ENCODE measurements at regions not wholly inside any gene's neighbourhood (a gene's known extent, or its start where the extent isn't known, plus 50 kb on each side); places are given as distances from the start of the nearest gene placed in this dataset.

DNA sequence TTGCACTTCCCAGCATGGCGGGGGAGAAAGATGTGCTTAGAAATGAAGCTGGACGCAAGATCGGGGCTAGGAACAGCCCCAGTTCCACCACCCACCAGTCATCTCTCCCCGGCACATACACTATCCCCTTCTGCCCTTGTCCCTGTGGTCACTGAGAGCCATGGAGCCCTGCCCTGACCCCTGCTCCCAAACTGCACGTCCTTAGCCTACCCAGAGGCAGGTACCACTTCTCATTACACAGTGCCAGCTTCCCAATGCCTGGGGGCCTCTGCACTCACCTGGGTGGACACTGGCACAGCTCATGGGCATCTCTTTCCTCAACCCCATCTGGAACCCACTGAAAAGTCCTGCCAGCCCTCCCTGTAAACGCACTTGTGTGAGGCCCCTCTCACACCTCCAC is 139.3 kb upstream of the PRR20G start:
- TF ChIP-seq POLR2A (IDR thresholded peaks at IDR 0.05; ENCODE audit: low read depth, low read length) = no peak
- TF ChIP-seq TAF1 (IDR thresholded peaks at IDR 0.05; ENCODE audit: borderline replicate concordance, low read depth, low read length) = no peak
- no peak for TF ChIP-seq POLR2AphosphoS5 (IDR thresholded peaks at IDR 0.05; ENCODE audit: low read depth, low read length)
- FAIRE-seq = no peak
- no peak for DNase-seq (ENCODE audit: insufficient read length)

DNA sequence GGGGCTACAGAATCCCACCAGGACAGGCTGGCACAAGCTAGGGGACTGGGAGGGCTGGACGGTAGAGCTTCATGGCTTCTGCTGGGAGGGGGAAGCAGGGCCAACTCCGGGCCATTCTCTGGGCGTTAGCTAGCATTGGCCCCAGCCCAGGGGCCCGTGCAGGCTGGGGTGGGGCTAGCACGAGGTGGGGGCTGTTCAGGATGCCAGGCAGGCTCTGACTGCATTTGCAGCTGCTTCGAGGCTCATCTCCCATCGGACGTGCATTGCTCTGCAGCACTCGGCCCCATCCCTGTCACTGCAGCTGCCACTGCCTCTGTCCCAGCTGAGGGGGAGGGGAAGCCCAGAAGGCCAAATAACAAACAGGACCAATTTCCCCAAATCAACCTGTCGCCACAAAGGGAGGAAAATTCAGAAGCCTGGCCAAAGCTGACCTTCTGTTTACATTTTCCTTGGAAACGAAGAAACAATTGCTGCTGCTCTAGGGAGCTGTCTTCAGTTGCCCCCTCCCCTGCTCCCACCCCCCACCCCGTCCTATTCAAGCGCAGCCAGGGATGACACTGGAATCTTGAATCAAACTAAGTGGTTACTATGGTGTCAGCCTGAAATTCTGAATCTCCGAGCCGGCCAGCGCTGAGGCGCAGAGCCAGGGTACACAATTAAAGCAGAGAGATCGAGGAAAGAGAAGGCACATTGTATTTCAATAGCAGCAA is 138.8 kb upstream of the PRR20G start:
- no peak for FAIRE-seq
- DNase-seq (ENCODE audit: insufficient read length) = no peak
- TF ChIP-seq POLR2A (IDR thresholded peaks at IDR 0.05; ENCODE audit: low read depth, low read length) = no peak
- no peak for TF ChIP-seq POLR2AphosphoS5 (IDR thresholded peaks at IDR 0.05; ENCODE audit: low read depth, low read length)
- no peak for TF ChIP-seq TAF1 (IDR thresholded peaks at IDR 0.05; ENCODE audit: borderline replicate concordance, low read depth, low read length)

DNA sequence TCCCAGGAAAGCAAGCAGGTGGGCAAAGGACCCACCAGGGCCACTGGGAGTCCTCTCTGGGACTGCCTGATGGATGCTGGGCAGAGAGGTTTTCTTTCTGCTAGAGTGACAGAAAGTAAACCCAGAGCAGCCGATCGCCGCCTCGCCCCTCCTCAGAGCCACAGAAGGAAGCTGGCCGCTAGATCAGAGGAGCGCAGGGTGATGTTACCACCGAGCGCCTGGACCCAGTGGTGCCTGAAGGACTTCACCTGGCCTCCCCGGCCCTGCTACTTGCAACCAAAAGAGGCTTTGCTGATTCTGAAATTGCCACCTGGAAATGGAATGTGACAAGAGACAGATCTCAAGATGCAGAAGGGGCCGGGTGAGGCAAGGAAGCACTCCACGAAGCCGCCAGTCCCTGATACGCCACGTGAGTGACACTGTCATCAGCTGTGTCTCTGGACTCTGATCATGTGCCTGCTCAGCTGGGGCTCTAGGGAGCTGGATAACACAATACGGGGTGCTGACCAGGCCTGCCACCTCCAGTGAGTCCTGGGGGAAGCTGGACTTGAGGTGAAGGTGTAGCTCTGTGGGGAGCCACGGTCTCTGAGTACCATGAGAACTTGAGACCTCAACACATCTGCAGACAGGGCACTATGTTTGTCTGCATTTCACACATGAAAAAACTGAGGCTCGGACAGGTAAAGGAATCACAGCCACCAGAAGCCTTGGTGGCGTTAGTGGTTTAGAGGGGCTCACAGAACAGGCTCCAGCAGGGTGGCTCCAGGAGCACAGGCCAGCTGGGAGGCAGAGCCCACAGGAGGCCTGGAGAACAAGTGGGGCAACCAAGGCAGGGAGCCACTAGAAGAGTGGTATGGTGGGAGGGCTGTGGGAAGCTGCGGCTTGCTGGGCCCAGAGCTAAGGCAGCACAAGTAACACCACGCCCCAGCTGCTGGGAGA is 137.9 kb upstream of the PRR20G start:
- no peak for FAIRE-seq
- DNase-seq (ENCODE audit: insufficient read length) = no peak
- TF ChIP-seq TAF1 (IDR thresholded peaks at IDR 0.05; ENCODE audit: borderline replicate concordance, low read depth, low read length) = no peak
- no peak for TF ChIP-seq POLR2AphosphoS5 (IDR thresholded peaks at IDR 0.05; ENCODE audit: low read depth, low read length)
- no peak for TF ChIP-seq POLR2A (IDR thresholded peaks at IDR 0.05; ENCODE audit: low read depth, low read length)

DNA sequence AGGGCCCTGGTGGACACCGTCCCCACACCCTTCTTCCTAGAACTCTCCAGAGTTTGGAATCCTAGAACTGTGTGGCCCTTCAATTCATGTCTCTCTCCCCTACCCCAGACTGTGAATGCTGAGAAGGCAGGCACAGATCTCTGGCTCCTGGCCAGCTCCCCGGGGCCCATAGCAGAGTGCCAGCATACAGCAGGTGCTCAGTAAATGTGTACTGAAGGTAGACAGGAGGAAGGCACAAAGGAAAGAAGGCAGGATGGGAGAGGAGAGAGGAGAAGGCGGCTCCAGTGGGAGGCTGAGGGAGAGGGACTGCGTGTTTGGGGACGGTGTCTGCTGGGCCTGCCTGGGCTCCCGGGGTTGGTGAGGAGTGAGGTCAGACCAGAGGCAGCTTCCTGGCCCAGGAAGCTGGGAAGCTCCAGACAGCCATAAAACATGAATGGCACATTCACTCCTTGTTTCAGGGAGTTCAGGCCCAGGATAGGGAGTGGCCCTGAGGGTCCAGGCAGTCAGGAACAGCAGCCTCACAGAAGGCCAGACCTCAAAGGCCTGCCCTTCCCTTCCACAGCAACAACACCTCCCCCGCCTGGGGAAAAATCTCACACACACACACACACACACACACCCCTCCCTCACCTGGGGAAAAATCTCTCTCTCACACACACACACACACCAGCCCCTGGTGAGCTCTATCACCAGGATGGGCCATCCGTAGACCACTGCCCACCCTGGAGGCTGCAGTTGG is 137.1 kb upstream of the PRR20G start:
- FAIRE-seq = no peak
- no peak for DNase-seq (ENCODE audit: insufficient read length)
- TF ChIP-seq TAF1 (IDR thresholded peaks at IDR 0.05; ENCODE audit: borderline replicate concordance, low read depth, low read length) (no peak), POLR2AphosphoS5 (IDR thresholded peaks at IDR 0.05; ENCODE audit: low read depth, low read length) (no peak), POLR2A (IDR thresholded peaks at IDR 0.05; ENCODE audit: low read depth, low read length) (no peak)

DNA sequence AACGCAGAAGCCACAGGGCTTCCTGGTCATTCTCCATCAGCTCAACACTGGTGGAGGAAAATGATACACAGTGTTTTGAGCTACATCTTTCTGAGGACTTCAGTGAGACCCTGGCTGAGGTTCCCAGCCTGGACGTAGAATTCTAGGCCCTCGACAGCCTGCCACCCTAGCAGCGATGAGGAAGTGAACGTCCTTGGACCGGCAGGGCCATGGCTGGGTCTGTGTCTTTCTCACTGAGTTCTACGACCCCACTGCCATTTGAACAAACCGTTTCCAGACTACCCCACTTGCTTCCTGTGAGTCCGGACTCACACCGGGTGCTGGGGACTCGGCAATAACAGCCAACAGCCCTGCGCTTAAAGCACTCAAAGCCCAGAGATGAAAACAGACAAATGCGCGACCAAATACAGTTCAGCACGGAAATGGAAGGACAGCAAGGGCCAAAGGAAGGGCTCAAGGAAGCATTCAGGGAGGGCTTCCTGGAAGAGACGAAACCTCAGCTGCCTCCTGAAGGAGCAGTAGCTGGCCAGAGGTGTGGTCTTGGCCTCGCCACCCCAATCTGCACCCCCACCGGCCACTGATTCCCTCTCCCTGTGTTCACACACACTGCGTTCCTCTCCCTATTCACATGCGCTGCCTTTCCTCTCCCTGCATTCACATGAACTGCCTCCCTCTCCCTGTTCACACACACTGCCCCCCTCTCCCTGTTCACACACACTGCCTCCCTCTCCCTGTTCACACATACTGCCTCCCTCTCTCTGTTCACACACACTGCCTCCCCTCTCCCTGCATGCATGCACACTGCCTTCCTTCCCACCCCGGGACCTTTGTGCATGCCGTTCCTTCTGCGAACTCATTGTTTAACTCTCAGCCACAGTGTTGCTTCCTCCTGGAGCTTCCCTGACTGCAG is 136.3 kb upstream of the PRR20G start:
- DNase-seq (ENCODE audit: insufficient read length) = no peak
- TF ChIP-seq POLR2AphosphoS5 (IDR thresholded peaks at IDR 0.05; ENCODE audit: low read depth, low read length) = no peak
- no peak for TF ChIP-seq TAF1 (IDR thresholded peaks at IDR 0.05; ENCODE audit: borderline replicate concordance, low read depth, low read length)
- TF ChIP-seq POLR2A (IDR thresholded peaks at IDR 0.05; ENCODE audit: low read depth, low read length) = no peak
- no peak for FAIRE-seq

DNA sequence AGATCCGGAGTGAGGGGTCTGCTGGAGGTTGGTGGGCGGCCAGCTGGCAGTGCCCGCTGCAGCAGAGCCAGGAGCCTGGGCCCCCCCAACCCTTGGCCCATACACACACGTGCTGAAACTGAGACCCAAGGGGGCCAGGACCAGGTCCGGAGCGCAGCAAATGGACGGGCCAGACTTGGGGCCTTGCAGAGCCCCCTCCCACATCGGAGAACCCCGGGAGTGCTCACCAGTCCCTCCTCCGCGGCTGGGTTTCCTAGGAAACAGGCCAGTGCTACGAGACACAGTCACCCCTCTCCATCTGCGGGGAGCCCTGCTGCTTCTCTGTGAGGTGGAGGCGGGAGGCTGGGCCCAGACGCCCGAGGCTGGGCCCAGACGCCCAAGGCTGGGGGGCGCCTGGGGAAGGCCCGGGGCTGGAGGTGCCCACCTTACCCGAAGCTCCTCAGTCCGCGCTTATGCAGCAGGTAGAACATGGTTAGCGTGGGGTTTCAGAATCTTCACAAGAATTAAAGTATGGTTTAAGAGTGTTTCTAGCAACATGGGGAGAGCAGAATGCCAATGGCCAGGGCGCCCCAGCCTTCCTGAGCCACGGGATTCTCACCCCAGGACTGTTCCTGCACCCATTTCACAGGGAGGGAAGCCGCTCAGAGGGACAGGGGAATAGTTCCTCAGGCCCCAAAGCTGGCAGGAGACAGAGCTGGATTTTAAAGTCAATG is 135.0 kb upstream of the PRR20G start:
- FAIRE-seq (no peak), DNase-seq (ENCODE audit: insufficient read length) (no peak)
- TF ChIP-seq POLR2A (IDR thresholded peaks at IDR 0.05; ENCODE audit: low read depth, low read length) = no peak
- TF ChIP-seq TAF1 (IDR thresholded peaks at IDR 0.05; ENCODE audit: borderline replicate concordance, low read depth, low read length) = no peak
- TF ChIP-seq POLR2AphosphoS5 (IDR thresholded peaks at IDR 0.05; ENCODE audit: low read depth, low read length) = no peak

DNA sequence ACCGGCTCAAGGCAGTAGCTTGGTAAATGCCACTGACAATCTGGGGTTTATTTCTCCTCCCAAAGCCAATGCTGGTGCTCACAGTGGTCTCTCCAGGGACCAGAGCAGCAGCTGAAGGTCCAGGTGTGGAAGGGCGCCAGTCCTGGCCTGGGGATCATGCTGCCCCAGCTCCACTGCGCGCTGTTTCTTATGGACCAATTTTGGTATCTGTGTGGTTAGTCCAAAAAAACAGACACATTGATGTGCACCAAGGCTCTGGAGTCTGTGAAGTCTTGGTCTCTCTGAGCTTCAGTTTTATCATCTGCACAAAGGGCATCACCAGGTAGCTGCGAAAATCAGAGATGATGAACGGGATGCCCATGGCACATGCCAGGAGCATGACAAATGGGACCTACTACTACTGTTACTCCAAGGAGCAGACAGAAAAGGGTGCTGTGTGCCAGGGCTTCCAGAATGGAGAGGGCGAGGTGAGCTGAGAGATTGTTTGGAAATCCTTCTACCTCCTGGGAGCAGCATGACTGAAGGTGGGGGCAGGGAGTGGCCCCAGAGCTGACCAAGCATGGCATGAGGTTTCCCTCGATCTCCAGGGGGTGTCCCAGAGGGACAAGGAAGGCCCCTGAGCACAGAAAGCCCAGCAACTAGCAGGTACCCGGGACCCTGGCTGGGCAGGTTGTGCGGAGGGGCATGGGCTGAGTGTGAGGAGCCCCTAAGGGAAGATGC is 134.3 kb upstream of the PRR20G start:
- FAIRE-seq (no peak), DNase-seq (ENCODE audit: insufficient read length) (no peak)
- no peak for TF ChIP-seq POLR2A (IDR thresholded peaks at IDR 0.05; ENCODE audit: low read depth, low read length)

DNA sequence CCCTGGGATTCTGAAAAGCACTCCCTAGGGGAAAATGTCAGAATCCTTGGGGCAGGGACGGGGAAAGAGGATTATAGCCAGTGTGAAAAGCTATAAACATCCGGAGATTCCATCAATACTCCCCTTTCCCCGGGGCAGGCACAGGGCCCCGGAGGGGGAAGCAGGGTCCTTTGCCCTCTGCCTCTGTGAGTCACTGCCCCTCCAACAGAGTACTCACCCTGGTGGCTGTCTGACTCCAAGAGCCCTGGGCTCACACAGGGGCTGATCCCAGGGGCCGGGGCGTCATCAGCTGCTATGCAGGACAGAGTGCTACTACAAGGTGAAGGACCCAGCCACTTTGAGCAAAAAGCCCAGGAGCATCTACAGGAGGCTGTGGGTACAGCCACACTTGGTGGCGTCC is 133.0 kb upstream of the PRR20G start:
- DNase-seq (ENCODE audit: insufficient read length) = no peak

DNA sequence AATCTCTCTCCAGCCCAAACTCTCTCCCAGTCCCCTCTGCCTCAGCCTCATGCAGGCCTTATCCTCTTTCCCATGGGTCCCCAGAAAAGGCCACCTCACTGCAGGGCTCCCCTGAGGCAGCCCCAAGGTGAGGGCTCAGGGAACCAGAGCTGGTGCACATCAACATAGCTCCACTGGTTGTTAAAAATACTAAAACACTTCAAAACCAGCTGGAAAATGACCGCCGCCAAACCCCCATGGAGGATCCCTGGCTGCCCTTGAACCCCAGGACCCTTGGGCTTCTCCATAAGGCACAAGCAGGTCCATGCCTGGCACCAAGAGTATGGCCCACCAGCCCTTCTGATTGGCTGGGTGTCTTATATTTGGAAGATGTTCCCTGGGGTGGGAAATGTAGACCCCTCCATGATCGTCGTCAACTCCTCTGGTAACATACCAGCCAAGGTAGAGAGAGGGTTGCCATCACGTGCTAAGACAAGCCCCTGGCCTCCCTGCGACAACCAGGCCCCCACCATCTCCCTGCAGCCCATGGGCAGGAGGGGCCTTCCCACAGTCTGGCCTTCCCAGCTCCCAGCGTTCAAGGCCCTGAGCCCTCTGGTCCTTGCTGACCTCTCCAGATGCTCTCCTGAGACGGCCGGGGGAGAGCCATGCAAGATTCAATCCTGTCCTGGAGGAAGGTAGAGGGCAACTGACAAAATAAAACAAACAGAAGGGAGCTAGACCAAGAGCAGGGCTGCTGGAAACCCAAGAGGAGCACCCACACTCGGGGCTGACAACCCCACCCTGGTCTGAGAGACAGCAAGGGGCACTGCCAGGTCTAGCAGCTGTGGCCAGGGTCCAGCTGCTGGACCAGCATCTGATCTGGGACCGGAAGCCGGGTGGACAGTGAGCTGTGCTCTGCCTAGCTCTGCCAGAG is 132.1 kb upstream of the PRR20G start:
- no peak for FAIRE-seq
- DNase-seq (ENCODE audit: insufficient read length) = no peak
- no peak for TF ChIP-seq TAF1 (IDR thresholded peaks at IDR 0.05; ENCODE audit: borderline replicate concordance, low read depth, low read length)
- no peak for TF ChIP-seq POLR2AphosphoS5 (IDR thresholded peaks at IDR 0.05; ENCODE audit: low read depth, low read length)
- TF ChIP-seq POLR2A (IDR thresholded peaks at IDR 0.05; ENCODE audit: low read depth, low read length) = no peak

More for the DNA sequence above, 133.0 kb upstream of the PRR20G start:
- no peak for FAIRE-seq
- TF ChIP-seq POLR2A (IDR thresholded peaks at IDR 0.05; ENCODE audit: low read depth, low read length) (no peak), TAF1 (IDR thresholded peaks at IDR 0.05; ENCODE audit: borderline replicate concordance, low read depth, low read length) (no peak), POLR2AphosphoS5 (IDR thresholded peaks at IDR 0.05; ENCODE audit: low read depth, low read length) (no peak)
